RWPE1 (cell line): ENCODE measurements at regions not wholly inside any gene's neighbourhood (a gene's known extent, or its start where the extent isn't known, plus 50 kb on each side); places are given as distances from the start of the nearest gene placed in this dataset.
A peak's percentile ranks its signal among the peaks of the same experiment; 100 is the strongest.

Experiments used
- CTCF ChIA-PET: fragments of 350-600 bp; sonication (Branson Sonifier 250); formaldehyde crosslinking; extraction: SDS; loops from one replicate; lab custom pipeline; 2021; lab: Yijun Ruan, JAX
- POLR2A ChIA-PET: fragments of 400-600 bp; formaldehyde crosslinking; extraction: SDS; loops from one replicate; lab custom pipeline; 2020; ENCODE audit warnings: antibody characterized with exemption; ENCODE audit not compliant: low non-redundant PET; lab: Yijun Ruan, JAX
- DNase-seq: peaks from one replicate; pipeline ENCODE4 v3.0.0; 2012; ENCODE audit warnings: low spot score
- H3K27ac ChIP-seq: fragments of 450-650 bp; 2 replicates; pipeline ENCODE4 v1.5.1; 2017
- TF ChIP-seq, protein P1 (sequence below): fragments of 450-650 bp; conservative IDR thresholded peaks from 2 replicates; pipeline ENCODE4 v1.5.1; 2017; ENCODE audit warnings: low read depth, mild to moderate bottlenecking

DNA sequence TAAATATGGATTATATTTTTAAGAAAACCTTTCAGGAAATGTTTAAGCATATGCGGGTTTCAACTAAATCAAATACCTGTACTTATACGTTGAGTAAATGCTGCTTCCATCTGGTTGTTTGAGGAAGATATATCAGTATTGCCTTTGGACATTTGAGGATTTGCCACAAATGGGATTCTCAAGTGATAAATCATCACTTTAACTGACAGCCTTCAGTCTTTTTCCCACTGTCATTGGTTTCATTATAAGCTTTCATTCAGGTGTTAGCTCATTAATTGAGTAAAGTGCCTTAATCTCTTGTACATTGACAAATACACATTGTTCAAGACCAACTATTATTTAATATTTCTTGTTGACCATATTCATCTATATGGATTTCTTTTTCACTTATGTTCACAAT, 217.2 kb downstream of the EDEM1 start:
- CTCF ChIA-PET = no interaction called here
- POLR2A ChIA-PET = no interaction called here
- TF ChIP-seq, protein P1, sequence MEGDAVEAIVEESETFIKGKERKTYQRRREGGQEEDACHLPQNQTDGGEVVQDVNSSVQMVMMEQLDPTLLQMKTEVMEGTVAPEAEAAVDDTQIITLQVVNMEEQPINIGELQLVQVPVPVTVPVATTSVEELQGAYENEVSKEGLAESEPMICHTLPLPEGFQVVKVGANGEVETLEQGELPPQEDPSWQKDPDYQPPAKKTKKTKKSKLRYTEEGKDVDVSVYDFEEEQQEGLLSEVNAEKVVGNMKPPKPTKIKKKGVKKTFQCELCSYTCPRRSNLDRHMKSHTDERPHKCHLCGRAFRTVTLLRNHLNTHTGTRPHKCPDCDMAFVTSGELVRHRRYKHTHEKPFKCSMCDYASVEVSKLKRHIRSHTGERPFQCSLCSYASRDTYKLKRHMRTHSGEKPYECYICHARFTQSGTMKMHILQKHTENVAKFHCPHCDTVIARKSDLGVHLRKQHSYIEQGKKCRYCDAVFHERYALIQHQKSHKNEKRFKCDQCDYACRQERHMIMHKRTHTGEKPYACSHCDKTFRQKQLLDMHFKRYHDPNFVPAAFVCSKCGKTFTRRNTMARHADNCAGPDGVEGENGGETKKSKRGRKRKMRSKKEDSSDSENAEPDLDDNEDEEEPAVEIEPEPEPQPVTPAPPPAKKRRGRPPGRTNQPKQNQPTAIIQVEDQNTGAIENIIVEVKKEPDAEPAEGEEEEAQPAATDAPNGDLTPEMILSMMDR = no peak

DNA sequence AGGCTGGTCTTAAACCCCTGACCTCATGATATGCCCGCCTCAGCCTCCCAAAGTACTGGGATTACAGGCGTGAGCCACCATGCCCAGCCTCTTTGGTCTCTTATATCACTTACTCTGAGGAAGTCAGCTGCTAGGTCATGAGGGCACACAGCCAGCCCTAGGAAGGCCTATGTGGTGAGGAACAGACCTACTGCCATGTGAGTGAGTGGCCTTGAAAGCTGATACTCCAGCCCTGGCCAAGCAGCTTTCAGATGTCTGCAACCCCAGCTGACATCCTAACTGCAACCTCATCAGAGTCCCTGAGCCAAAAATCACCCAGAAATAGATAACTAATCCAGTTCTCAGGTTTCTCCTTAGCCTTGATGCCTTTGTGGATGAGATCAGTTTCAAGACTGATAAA, 224.3 kb downstream of the EDEM1 start:
- ChIA-PET CTCF (no interaction called here), POLR2A (no interaction called here)
- DNase-seq = no peak
- TF ChIP-seq, protein P1 = no peak
- H3K27ac ChIP-seq = no peak overlapping the region

More for the DNA sequence above, 217.2 kb downstream of the EDEM1 start:
- DNase-seq = no peak
- H3K27ac ChIP-seq = no peak overlapping the region

DNA sequence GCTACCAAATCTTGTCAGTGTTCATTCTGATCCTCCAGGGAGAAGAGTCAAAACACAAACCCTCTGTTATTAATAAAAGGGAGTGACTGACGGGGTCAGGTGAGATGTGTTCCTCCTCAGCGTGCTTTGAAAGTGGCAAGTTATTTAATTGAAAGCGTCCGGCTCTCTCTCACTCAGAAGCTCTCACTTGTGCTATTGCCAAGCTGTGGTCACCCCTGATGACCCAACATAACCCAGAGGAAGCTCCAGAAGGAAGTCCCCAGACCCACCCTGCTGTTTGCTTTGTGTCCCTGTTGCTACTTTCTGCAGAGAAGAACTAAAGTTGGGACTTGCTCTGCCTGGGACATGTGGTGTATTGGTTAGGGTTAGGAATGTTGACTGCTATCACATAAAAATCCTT, 235.6 kb downstream of the EDEM1 start:
- TF ChIP-seq, protein P1 = no peak
- no peak for DNase-seq
- H3K27ac ChIP-seq = no peak overlapping the region
- ChIA-PET CTCF (no interaction called here), POLR2A (no interaction called here)

DNA sequence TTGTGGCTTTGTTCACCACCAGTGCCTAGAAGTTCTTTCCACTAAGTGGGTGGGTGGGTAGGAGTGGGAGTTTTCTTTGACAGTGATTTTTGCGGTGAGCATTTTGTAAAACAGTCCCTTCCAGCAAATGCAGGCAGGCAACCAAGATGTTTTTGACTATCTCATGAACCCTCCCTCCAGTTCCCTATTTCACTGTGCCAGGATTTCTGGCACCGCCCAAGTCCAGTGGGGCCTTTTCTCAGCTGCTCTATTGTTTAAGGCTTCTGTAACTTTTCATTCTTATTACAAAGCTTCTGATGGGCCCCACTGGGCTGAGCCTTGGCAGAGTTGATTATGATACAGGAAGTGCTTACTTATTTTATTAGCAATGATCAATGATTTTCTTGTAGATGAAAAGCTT, 236.0 kb downstream of the EDEM1 start:
- POLR2A ChIA-PET = no interaction called here
- no peak overlapping the region for H3K27ac ChIP-seq
- TF ChIP-seq, protein P1 = no peak
- CTCF ChIA-PET = no interaction called here
- DNase-seq = no peak

DNA sequence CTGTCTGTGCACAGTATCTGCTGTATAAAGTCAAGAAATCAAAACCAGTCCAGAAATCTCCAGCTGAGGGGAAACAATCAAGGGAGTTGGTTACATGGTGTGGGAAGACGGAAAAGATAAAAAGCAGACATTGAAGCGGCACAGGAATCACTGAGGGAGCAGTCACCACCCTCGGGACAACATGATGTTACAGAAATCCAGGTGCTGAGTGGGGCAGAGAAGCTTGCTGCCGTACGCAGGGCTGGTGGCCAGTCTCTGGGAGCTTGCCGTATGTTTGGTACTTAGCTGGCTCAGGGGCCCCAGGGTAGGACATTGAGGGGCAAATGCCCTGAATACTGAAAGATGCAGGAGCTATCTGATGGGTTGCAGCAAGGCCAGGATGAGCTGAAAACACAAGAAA, 237.9 kb downstream of the EDEM1 start:
- POLR2A ChIA-PET = no interaction called here
- TF ChIP-seq, protein P1 = no peak
- no peak overlapping the region for H3K27ac ChIP-seq
- CTCF ChIA-PET = interaction anchor here (0.6 to 0.7 kb wide), 2 partner anchors 31 to 92 kb away, joined by 3 read pairs; no protein-coding TSS in a partner anchor
- no peak for DNase-seq

DNA sequence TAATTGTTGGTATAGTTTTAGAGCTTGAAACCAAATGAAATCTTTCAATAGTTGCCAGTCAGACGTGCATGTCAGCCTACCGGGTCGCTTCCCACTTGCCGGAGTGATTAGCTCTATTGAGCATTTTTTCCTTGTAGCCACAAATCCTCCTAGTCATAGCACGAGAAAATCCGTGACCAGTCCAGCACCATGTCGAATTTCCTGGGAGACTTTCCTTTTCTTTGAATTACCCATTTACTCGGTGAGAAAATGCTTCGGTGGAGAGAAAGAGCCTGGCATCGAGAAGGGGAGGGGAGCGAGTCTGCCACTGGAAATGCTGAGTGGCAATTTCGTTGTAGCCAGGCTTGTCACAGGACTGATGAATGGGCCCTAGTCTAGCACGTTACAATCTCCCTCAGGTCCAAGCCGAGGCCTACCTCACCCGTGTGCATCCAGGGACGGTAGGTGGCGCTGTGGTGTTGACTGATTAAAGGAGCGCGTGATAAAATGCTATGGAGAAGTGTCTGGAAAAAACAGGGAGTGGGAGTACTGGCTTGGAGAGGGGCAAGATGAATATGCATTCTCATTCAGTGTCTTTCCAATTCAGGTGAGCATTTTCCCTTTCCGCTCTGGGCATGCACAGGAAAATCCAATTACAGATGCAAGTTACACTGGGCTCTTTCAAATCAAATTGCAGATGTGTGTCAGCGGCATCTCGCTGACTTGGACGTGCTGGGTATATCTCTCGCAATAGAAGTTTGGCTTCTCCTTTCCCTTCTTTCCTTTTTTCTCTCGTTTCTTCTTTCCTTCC, 238.8 kb downstream of the EDEM1 start:
- POLR2A ChIA-PET = no interaction called here

More for the DNA sequence above, 238.8 kb downstream of the EDEM1 start:
- DNase-seq = peak; percentile 31
- no peak overlapping the region for H3K27ac ChIP-seq
- TF ChIP-seq, protein P1 = peak; percentile 80
- CTCF ChIA-PET = interaction anchor here (0.7 kb wide), 1 partner anchor 23 kb away, joined by 5 read pairs; no protein-coding TSS in a partner anchor
